ENCODE measurements at regions not wholly inside any gene's neighbourhood (a gene's known extent, or its start where the extent isn't known, plus 50 kb on each side); places are given as distances from the start of the nearest gene placed in this dataset.

DNA sequence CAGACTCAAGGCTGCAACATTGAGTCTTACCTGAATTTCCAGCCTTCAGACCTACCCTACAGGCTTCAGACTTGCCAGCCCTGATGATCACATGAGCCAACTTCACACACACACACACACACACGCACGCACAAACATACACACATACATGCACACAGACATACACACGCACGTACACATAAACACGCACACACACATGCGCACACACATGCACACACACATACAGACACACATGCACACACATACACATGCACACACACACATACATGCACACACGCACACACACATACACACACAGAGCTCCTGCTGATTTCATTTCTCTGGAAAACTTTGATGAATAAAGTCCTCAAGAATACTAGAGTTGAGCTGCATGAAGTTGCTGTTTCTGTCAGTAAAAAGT is 78.3 kb upstream of the SLC2A1 start:
- Histone ChIP-seq H3K36me3 (ENCODE audit: control insufficient read depth, insufficient read depth, low read length) (no peaks in the 10 kb centered on the region), H2BK120ac (ENCODE audit: low read depth, low read length) (no peak overlapping the region), H2AK9ac (replicated peaks; ENCODE audit: low read depth, low read length, poor library complexity) (no peak overlapping the region), H4K5ac (ENCODE audit: low read depth, low read length) (no peak overlapping the region), H3K23ac (ENCODE audit: low read depth, low read length) (no peak overlapping the region), H3K27me3 (ENCODE audit: control insufficient read depth, insufficient read depth, low read length) (no peaks in the 10 kb centered on the region), H3K79me1 (ENCODE audit: low read depth in 1 of 2, low read length in 2 of 2) (no peaks in the 10 kb centered on the region), H3K4ac (ENCODE audit: low read depth, low read length) (no peak overlapping the region), H3K4me3 (ENCODE audit: insufficient read depth, low read depth, low read length) (no peak overlapping the region), H2BK5ac (ENCODE audit: low read depth, low read length, poor library complexity, severe bottlenecking) (peak overlapping the region; percentile 14), H2BK20ac (ENCODE audit: low read depth, low read length) (no peak overlapping the region), H3K14ac (replicated peaks; ENCODE audit: low read depth, low read length) (no peak overlapping the region), H2AK5ac (ENCODE audit: low read depth, low read length) (peak overlapping the region; percentile 66), H3K9ac (ENCODE audit: low read depth, low read length) (no peak overlapping the region), H4K91ac (ENCODE audit: insufficient read depth, low read depth, low read length) (no peak overlapping the region), H3K18ac (ENCODE audit: low read depth, low read length) (no peak overlapping the region), H3K27ac (ENCODE audit: insufficient read depth, low read length) (no peak overlapping the region), H3K9me1 (ENCODE audit: insufficient read depth, low read length) (peaks cover 6% of the 10 kb centered on the region; the same call in 1 of the 2 replicates), H3K56ac (ENCODE audit: extremely low read depth, insufficient read depth, low read length) (no peak overlapping the region), H3K4me2 (ENCODE audit: low read depth, low read length) (no peak overlapping the region), H3K4me1 (ENCODE audit: control insufficient read depth, insufficient read depth, low read length) (peaks cover 1% of the 10 kb centered on the region; the same call in 1 of the 2 replicates), H4K8ac (ENCODE audit: low read depth in 2 of 2, low read length in 2 of 2) (no peak overlapping the region), H2BK15ac (ENCODE audit: low read depth, low read length) (no peak overlapping the region), H4K20me1 (ENCODE audit: insufficient read depth, low read length) (no peaks in the 10 kb centered on the region), H3K9me3 (ENCODE audit: control insufficient read depth, insufficient read depth, low read length) (no peaks in the 10 kb centered on the region), H2AFZ (replicated peaks; ENCODE audit: low read length, poor library complexity) (no peak overlapping the region)
- ChIA-PET CTCF (no interaction called here), POLR2A (ENCODE audit: unreplicated experiment) (no interaction called here)
- 96% methylated on average over 3 of the region's 7 CpGs; no CpG with 5 or more reads in 1 of the 2 experiments for WGBS, 2 experiments (ENCODE audit: extremely low coverage in 2 of 2, insufficient read length in 1 of 2)
- ATAC-seq (ENCODE audit: low read depth) (no peak), DNase-seq (no peak)
- intact Hi-C loops (cut with micrococcal nuclease) (no loop called here), in situ Hi-C loops (cut with MboI; ENCODE audit: low sequenced_read_pairs) (no loop called here), dilution Hi-C loops (cut with HindIII; ENCODE audit: low sequenced_read_pairs, unreplicated experiment) (no loop called here)
- no TSS peak for BruUV-seq (replicated peaks)
- no peak for TF ChIP-seq USF2 (IDR thresholded peaks at IDR 0.05; ENCODE audit: low read depth, low read length)
- no peak for TF ChIP-seq CEBPB (IDR thresholded peaks at IDR 0.05; ENCODE audit: low read depth, low read length)
- no peak for TF ChIP-seq NFE2L2 (IDR thresholded peaks at IDR 0.05; ENCODE audit: low read depth, low read length)
- no peak for TF ChIP-seq RCOR1 (IDR thresholded peaks at IDR 0.05; ENCODE audit: insufficient replicate concordance, low read length)
- TF ChIP-seq, protein P1, sequence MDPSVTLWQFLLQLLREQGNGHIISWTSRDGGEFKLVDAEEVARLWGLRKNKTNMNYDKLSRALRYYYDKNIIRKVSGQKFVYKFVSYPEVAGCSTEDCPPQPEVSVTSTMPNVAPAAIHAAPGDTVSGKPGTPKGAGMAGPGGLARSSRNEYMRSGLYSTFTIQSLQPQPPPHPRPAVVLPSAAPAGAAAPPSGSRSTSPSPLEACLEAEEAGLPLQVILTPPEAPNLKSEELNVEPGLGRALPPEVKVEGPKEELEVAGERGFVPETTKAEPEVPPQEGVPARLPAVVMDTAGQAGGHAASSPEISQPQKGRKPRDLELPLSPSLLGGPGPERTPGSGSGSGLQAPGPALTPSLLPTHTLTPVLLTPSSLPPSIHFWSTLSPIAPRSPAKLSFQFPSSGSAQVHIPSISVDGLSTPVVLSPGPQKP (IDR thresholded peaks at IDR 0.05; ENCODE audit: borderline replicate concordance, low read depth, low read length) = no peak
- TF ChIP-seq, protein P2, sequence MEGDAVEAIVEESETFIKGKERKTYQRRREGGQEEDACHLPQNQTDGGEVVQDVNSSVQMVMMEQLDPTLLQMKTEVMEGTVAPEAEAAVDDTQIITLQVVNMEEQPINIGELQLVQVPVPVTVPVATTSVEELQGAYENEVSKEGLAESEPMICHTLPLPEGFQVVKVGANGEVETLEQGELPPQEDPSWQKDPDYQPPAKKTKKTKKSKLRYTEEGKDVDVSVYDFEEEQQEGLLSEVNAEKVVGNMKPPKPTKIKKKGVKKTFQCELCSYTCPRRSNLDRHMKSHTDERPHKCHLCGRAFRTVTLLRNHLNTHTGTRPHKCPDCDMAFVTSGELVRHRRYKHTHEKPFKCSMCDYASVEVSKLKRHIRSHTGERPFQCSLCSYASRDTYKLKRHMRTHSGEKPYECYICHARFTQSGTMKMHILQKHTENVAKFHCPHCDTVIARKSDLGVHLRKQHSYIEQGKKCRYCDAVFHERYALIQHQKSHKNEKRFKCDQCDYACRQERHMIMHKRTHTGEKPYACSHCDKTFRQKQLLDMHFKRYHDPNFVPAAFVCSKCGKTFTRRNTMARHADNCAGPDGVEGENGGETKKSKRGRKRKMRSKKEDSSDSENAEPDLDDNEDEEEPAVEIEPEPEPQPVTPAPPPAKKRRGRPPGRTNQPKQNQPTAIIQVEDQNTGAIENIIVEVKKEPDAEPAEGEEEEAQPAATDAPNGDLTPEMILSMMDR (conservative IDR thresholded peaks at IDR 0.05; ENCODE audit: low read depth, low read length) = no peak
- no peak for TF ChIP-seq RFX5 (IDR thresholded peaks at IDR 0.05; ENCODE audit: low read depth, low read length)
- TF ChIP-seq CHD1 (IDR thresholded peaks at IDR 0.05; ENCODE audit: low read depth, low read length) = no peak
- no peak for TF ChIP-seq SMC3 (IDR thresholded peaks at IDR 0.05; ENCODE audit: low read depth, low read length)
- TF ChIP-seq MXI1 (IDR thresholded peaks at IDR 0.05; ENCODE audit: borderline replicate concordance, low read depth, low read length) = no peak
- TF ChIP-seq POLR2A (IDR thresholded peaks at IDR 0.05; ENCODE audit: low read depth, low read length) = no peak
